ENCODE measurements at regions not wholly inside any gene's neighbourhood (a gene's known extent, or its start where the extent isn't known, plus 50 kb on each side); places are given as distances from the start of the nearest gene placed in this dataset.

DNA sequence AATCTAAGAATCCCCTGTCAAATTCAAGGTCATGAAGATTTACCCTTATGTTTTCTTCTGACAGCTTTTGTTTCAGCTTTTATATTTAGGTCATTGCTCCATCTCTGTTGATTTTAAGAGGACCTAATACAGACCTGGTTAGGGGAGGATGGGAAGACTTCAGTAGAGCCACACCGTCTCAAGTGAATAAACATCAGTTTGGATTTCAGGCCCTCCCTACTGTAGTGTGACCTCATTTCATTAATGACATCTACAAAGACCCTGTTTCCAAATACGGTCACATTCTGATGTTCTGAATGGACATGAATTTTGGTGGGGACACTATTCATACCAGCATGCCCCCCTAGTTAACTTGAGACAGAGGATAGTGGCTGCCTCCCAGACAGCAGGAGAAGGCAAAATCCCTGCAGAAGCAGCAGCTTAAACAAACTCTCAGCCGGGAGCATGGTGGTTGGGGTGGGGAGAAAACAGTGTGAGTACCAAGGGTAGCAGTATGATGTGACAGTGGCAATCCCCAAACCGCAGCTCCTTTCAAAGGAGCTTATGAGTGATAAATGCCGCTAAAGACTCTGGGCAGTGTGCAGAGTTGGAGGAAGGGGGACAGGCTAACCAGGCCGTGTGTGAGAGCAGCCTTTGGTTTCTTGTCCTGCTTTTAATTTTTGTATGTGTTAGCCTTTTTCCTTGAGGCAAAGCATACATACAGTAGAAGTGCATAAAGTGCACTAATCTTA lies 65.9 kb upstream of the TNP1 start:
- DNase-seq, result no peak
- Mint-ChIP-seq H3K36me3 (ENCODE audit: low read depth) (no peaks in the 10 kb centered on the region), H3K27me3 (ENCODE audit: insufficient read depth) (peaks cover 28% of the 10 kb centered on the region), H3K9me3 (no peaks in the 10 kb centered on the region), H3K4me3 (no peak overlapping the region), H3K27ac (no peak overlapping the region), H3K4me1 (ENCODE audit: low read depth) (no peaks in the 10 kb centered on the region)
- TF ChIP-seq, protein P1, sequence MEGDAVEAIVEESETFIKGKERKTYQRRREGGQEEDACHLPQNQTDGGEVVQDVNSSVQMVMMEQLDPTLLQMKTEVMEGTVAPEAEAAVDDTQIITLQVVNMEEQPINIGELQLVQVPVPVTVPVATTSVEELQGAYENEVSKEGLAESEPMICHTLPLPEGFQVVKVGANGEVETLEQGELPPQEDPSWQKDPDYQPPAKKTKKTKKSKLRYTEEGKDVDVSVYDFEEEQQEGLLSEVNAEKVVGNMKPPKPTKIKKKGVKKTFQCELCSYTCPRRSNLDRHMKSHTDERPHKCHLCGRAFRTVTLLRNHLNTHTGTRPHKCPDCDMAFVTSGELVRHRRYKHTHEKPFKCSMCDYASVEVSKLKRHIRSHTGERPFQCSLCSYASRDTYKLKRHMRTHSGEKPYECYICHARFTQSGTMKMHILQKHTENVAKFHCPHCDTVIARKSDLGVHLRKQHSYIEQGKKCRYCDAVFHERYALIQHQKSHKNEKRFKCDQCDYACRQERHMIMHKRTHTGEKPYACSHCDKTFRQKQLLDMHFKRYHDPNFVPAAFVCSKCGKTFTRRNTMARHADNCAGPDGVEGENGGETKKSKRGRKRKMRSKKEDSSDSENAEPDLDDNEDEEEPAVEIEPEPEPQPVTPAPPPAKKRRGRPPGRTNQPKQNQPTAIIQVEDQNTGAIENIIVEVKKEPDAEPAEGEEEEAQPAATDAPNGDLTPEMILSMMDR (IDR thresholded peaks at IDR 0.05), result no peak

- Mint-ChIP-seq H3K27me3 (ENCODE audit: insufficient read depth) (peaks cover 28% of the 10 kb centered on the region), H3K36me3 (ENCODE audit: low read depth) (no peaks in the 10 kb centered on the region), H3K4me3 (no peak overlapping the region), H3K27ac (no peak overlapping the region), H3K4me1 (ENCODE audit: low read depth) (no peaks in the 10 kb centered on the region), H3K9me3 (no peaks in the 10 kb centered on the region)
- no peak for DNase-seq
- TF ChIP-seq, protein P1 (IDR thresholded peaks at IDR 0.05), result no peak
Measured at GRCh38 chr2:216925006-216925405, 65.1 kb upstream of the TNP1 start.

- DNase-seq, result no peak
- H3K27me3 Mint-ChIP-seq (ENCODE audit: insufficient read depth), result peaks cover 32% of the 10 kb centered on the region
- no peak overlapping the region for H3K27ac Mint-ChIP-seq
- TF ChIP-seq, protein P1 (IDR thresholded peaks at IDR 0.05), result no peak
- H3K9me3 Mint-ChIP-seq, result no peaks in the 10 kb centered on the region
- no peak overlapping the region for H3K4me3 Mint-ChIP-seq
- peaks cover 1% of the 10 kb centered on the region for H3K4me1 Mint-ChIP-seq (ENCODE audit: low read depth)
- H3K36me3 Mint-ChIP-seq (ENCODE audit: low read depth), result no peaks in the 10 kb centered on the region
Measured at GRCh38 chr2:216923706-216924105, 63.8 kb upstream of the TNP1 start.

GRCh38 chr2:216922175-216922780 lies 62.4 kb upstream of the TNP1 start:
- Mint-ChIP-seq H3K27me3 (ENCODE audit: insufficient read depth) (peaks cover 28% of the 10 kb centered on the region), H3K4me3 (no peak overlapping the region), H3K36me3 (ENCODE audit: low read depth) (no peaks in the 10 kb centered on the region), H3K9me3 (no peaks in the 10 kb centered on the region), H3K27ac (no peak overlapping the region), H3K4me1 (ENCODE audit: low read depth) (peaks cover 16% of the 10 kb centered on the region)
- TF ChIP-seq, protein P1 (IDR thresholded peaks at IDR 0.05), result no peak
- DNase-seq, result no peak

DNA sequence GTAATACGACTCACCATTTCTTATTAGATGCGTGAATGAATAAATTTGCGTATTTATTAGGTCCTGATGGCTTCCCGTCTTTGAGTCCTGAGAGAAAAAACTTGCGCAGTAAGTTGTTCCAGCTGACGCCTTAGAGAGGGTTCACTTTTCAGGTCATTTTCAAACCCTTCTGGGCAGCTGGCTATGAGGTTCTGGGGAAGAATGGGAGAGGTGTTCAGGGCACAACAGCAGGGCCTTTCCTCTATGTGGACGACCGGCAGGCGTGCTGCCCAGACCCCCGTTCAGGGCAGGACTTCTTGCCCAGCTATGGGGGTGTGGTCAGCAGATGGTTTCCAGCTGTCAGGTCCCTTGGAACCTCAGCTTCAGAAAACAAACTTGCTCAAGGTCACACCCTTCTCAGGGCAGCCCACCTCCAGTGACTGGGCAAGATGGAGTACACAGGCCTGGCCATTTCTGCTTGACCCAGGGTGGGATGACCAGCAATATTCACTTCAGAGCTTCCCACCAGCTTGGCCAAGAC lies 61.1 kb upstream of the TNP1 start:
- TF ChIP-seq, protein P1 (IDR thresholded peaks at IDR 0.05), result no peak

More for the DNA sequence above, 61.1 kb upstream of the TNP1 start:
- peaks cover 24% of the 10 kb centered on the region for H3K4me1 Mint-ChIP-seq (ENCODE audit: low read depth)
- no peak overlapping the region for H3K27ac Mint-ChIP-seq
- no peak overlapping the region for H3K4me3 Mint-ChIP-seq
- no peak for DNase-seq
- no peaks in the 10 kb centered on the region for H3K36me3 Mint-ChIP-seq (ENCODE audit: low read depth)
- H3K9me3 Mint-ChIP-seq, result no peaks in the 10 kb centered on the region
- H3K27me3 Mint-ChIP-seq (ENCODE audit: insufficient read depth), result peaks cover 20% of the 10 kb centered on the region

Data from HFFc6 (cell line).